ENCODE measurements at regions not wholly inside any gene's neighbourhood (a gene's known extent, or its start where the extent isn't known, plus 50 kb on each side); places are given as distances from the start of the nearest gene placed in this dataset.
A peak's percentile ranks its signal among the peaks of the same experiment; 100 is the strongest.

DNA sequence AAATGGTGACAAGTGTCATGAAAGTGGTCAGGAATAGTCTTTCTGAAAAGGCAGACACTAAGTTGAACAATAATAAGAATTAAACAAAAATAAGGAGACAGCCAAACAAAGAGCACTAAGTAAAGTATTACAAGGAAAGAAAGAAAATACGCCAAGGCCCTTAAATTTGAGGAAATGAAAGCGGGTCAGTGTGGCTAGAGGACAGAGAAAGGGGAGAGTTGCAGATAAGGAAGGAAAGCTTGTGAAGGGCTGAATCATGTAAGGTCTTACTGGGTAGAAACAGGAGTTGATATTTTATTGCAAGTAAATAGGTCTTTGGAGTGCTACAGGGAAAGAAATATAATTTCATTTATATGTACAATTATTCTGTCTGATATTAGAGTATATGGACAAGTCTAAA, 732.1 kb downstream of the EPHA7 start:
- intact Hi-C loops (cut with micrococcal nuclease) = no loop called here
- 25% methylated on average over 1 of the region's 2 CpGs for WGBS (ENCODE audit: insufficient coverage)
- H3K36me3 Mint-ChIP-seq = no peaks in the 10 kb centered on the region

GRCh38 chr6:92684386-92684785, 735.0 kb downstream of the EPHA7 start:
- H3K4me1 ChIP-seq (ENCODE audit: control insufficient read depth in 1 of 2, insufficient read depth in 2 of 2, low read length in 2 of 2) = peaks cover 10 to 11% of the 10 kb centered on the region in 2 donors
- no peak for TF ChIP-seq CTCF (IDR thresholded peaks at IDR 0.05)
- Mint-ChIP-seq H3K9me3 (peaks cover 6 to 14% (median 11%) of the 10 kb centered on the region in 7 donors), H3K4me1 (peaks cover 20% of the 10 kb centered on the region), H3K4me3 (no peak overlapping the region), H3K27me3 (ENCODE audit: low read depth in 3 of 3) (no peaks in the 10 kb centered on the region), H3K27ac (no peak overlapping the region), H3K36me3 (no peaks in the 10 kb centered on the region)
- H3K4me2 ChIP-seq (replicated peaks; ENCODE audit: extremely low read depth, low read length, poor library complexity, severe bottlenecking) = no peak overlapping the region
- no peaks in the 10 kb centered on the region for H3K79me2 ChIP-seq (ENCODE audit: insufficient read depth, low read length)
- H2AFZ ChIP-seq (ENCODE audit: insufficient read depth, low read depth, low read length, poor library complexity, severe bottlenecking) = no peak overlapping the region
- H4K20me1 ChIP-seq (ENCODE audit: insufficient read depth, low read length) = no peaks in the 10 kb centered on the region
- no peaks in the 10 kb centered on the region for H3K36me3 ChIP-seq (replicated peaks in 1 of 2; ENCODE audit: control insufficient read depth in 1 of 2, insufficient read depth in 2 of 2, low read length in 2 of 2)
- no peak overlapping the region for H3K4me3 ChIP-seq (replicated peaks in 1 of 3; ENCODE audit: low read depth in 2 of 3, low read length in 3 of 3)
- H3K27me3 ChIP-seq (ENCODE audit: control insufficient read depth in 2 of 2, insufficient read depth in 2 of 2, low read length in 2 of 2) = no peaks in the 10 kb centered on the region
- WGBS (ENCODE audit: insufficient coverage) = no CpG with 5 or more reads among the region's 1 CpG
- H3K27ac ChIP-seq (ENCODE audit: low read depth in 1 of 2, low read length in 2 of 2) = no peak overlapping the region
- no peak for DNase-seq
- H3K9me3 ChIP-seq (replicated peaks in 1 of 2; ENCODE audit: control insufficient read depth in 1 of 2, insufficient read depth in 1 of 2, low read length in 2 of 2) = peaks cover 3 to 5% of the 10 kb centered on the region in 2 donors
- intact Hi-C loops (cut with micrococcal nuclease) = no loop called here
- H3K9ac ChIP-seq (ENCODE audit: insufficient read depth, low read length, poor library complexity, severe bottlenecking) = no peak overlapping the region

More for the DNA sequence above, 732.1 kb downstream of the EPHA7 start:
- no peaks in the 10 kb centered on the region for H4K20me1 ChIP-seq (ENCODE audit: insufficient read depth, low read length)
- H3K4me3 ChIP-seq (replicated peaks in 1 of 3; ENCODE audit: low read depth in 2 of 3, low read length in 3 of 3) = no peak overlapping the region
- H3K4me3 Mint-ChIP-seq = no peak overlapping the region
- DNase-seq = peak; percentile 19 to 57 (median 34)
- H3K9me3 Mint-ChIP-seq = peaks cover 5 to 17% (median 14%) of the 10 kb centered on the region in 7 donors
- no peak overlapping the region for H3K27ac ChIP-seq (ENCODE audit: low read depth in 1 of 2, low read length in 2 of 2)
- TF ChIP-seq CTCF (IDR thresholded peaks at IDR 0.05) = no peak
- peaks cover 10 to 11% of the 10 kb centered on the region in 2 donors for H3K4me1 ChIP-seq (ENCODE audit: control insufficient read depth in 1 of 2, insufficient read depth in 2 of 2, low read length in 2 of 2)
- H3K36me3 ChIP-seq (replicated peaks in 1 of 2; ENCODE audit: control insufficient read depth in 1 of 2, insufficient read depth in 2 of 2, low read length in 2 of 2) = no peaks in the 10 kb centered on the region
- H3K27me3 ChIP-seq (ENCODE audit: control insufficient read depth in 2 of 2, insufficient read depth in 2 of 2, low read length in 2 of 2) = no peaks in the 10 kb centered on the region
- H3K79me2 ChIP-seq (ENCODE audit: insufficient read depth, low read length) = no peaks in the 10 kb centered on the region
- H3K9ac ChIP-seq (ENCODE audit: insufficient read depth, low read length, poor library complexity, severe bottlenecking) = no peak overlapping the region
- H3K4me2 ChIP-seq (replicated peaks; ENCODE audit: extremely low read depth, low read length, poor library complexity, severe bottlenecking) = no peak overlapping the region
- peaks cover 0 to 2% (median 0%) of the 10 kb centered on the region in 3 donors for H3K27me3 Mint-ChIP-seq (ENCODE audit: low read depth in 3 of 3)
- no peak overlapping the region for H2AFZ ChIP-seq (ENCODE audit: insufficient read depth, low read depth, low read length, poor library complexity, severe bottlenecking)
- H3K9me3 ChIP-seq (replicated peaks in 1 of 2; ENCODE audit: control insufficient read depth in 1 of 2, insufficient read depth in 1 of 2, low read length in 2 of 2) = peaks cover 4 to 5% of the 10 kb centered on the region in 2 donors
- H3K27ac Mint-ChIP-seq = peak overlapping the region; percentile 7 to 82 (median 51)
- peaks cover 20% of the 10 kb centered on the region for H3K4me1 Mint-ChIP-seq
